B cell (primary cell): ENCODE measurements at regions not wholly inside any gene's neighbourhood (a gene's known extent, or its start where the extent isn't known, plus 50 kb on each side); places are given as distances from the start of the nearest gene placed in this dataset.

Experiments
- ATAC-seq: fragments of 200-7000 bp; cut with Tn5 transposase; one replicate; pipeline ENCODE4 v1.10.0; 2021; ENCODE audit warnings: low read depth, mild to moderate bottlenecking, moderate number of reproducible peaks, moderate library complexity
- CTCF ChIA-PET: fragments of 350-600 bp; sonication (Branson Sonifier 250); formaldehyde crosslinking; loops from one replicate; lab custom pipeline; 2021; ENCODE audit warnings: antibody characterized with exemption, inconsistent platforms; lab: Charles Lee
- POLR2A ChIA-PET: fragments of 350-600 bp; sonication (Branson Sonifier 250); formaldehyde crosslinking; loops from one replicate; lab custom pipeline; 2021; ENCODE audit warnings: antibody characterized with exemption; lab: Charles Lee
- DNase-seq: peaks from one replicate; pipeline ENCODE4 v3.0.0; 2013
- H2AFZ ChIP-seq: 2 replicates; pipeline ENCODE4 v1.6.1; 2012; ENCODE audit warnings: mild to moderate bottlenecking, low read depth, low read length; ENCODE audit not compliant: insufficient read depth, poor library complexity, severe bottlenecking
- H3K27ac ChIP-seq, 2 donors: 1 replicate in 1 of 2; 2 replicates in 1 of 2; pipeline ENCODE4 v1.5.1; 2012 to 2013; ENCODE audit warnings: low read length in 2 of 2, mild to moderate bottlenecking in 2 of 2, moderate library complexity in 1 of 2
- H3K27me3 ChIP-seq, 4 experiments: fragments of 200-600 bp in 1 of 4; sonication (generic) in 1 of 4; replicated peaks in 1 of 4; 1 replicate in 2 of 4; 2 replicates in 2 of 4; pipeline versions ENCODE4 v1.6.1 to v1.7.0; 2013 to 2016; ENCODE audit warnings: low read length in 3 of 4, mild to moderate bottlenecking in 2 of 4, mixed read lengths in 1 of 4, moderate library complexity in 1 of 4; ENCODE audit not compliant: insufficient read depth in 4 of 4, control insufficient read depth in 3 of 4; ENCODE audit errors: control extremely low read depth in 1 of 4
- H3K36me3 ChIP-seq, 2 experiments: replicated peaks in 1 of 2; 1 replicate in 1 of 2; 2 replicates in 1 of 2; pipeline versions ENCODE4 v1.6.1 to v1.7.1; 2013; ENCODE audit warnings: low read length in 1 of 2; ENCODE audit not compliant: insufficient read depth in 2 of 2, control insufficient read depth in 1 of 2; ENCODE audit errors: control extremely low read depth in 1 of 2, extremely low read depth in 1 of 2
- H3K4me1 ChIP-seq, 2 donors: fragments of 200-600 bp in 1 of 2; sonication (generic) in 1 of 2; 1 replicate in 1 of 2; 2 replicates in 1 of 2; pipeline versions ENCODE4 v1.5.1 to v1.6.1; 2013 to 2017; ENCODE audit warnings: low read length in 2 of 2; ENCODE audit not compliant: control insufficient read depth in 2 of 2, insufficient read depth in 2 of 2
- H3K4me2 ChIP-seq: replicated peaks from 2 replicates; pipeline ENCODE3; 2012; ENCODE audit warnings: mild to moderate bottlenecking, low read depth, low read length; ENCODE audit not compliant: poor library complexity, severe bottlenecking
- H3K4me3 ChIP-seq, 5 experiments: fragments of 200-600 bp in 1 of 5; sonication (generic) in 1 of 5; 1 replicate in 3 of 5; 2 replicates in 2 of 5; pipeline versions ENCODE4 v1.5.1 to v1.7.0; 2011 to 2016; ENCODE audit warnings: low read length in 4 of 5, mild to moderate bottlenecking in 4 of 5, low read depth in 2 of 5, control low read depth in 1 of 5, moderate library complexity in 1 of 5; ENCODE audit not compliant: insufficient read depth in 1 of 5; ENCODE audit errors: control extremely low read depth in 1 of 5, extremely low read depth in 1 of 5
- H3K79me2 ChIP-seq: fragments of 200-600 bp; sonication (generic); one replicate; pipeline ENCODE4 v1.6.0; 2016; ENCODE audit warnings: low read length; ENCODE audit not compliant: control insufficient read depth, insufficient read depth
- H3K9ac ChIP-seq: fragments of 200-600 bp; sonication (generic); 2 replicates; pipeline ENCODE4 v1.6.1; 2017; ENCODE audit warnings: mild to moderate bottlenecking, low read length, moderate library complexity
- H3K9me3 ChIP-seq, 3 donors: one replicate each; pipeline versions ENCODE4 v1.6.1 to v1.7.1; 2013; ENCODE audit warnings: low read length in 2 of 3; ENCODE audit not compliant: control insufficient read depth in 2 of 3, insufficient read depth in 1 of 3; ENCODE audit errors: control extremely low read depth in 1 of 3
- H4K20me1 ChIP-seq: 2 replicates; pipeline ENCODE4 v1.6.0; 2012; ENCODE audit warnings: mild to moderate bottlenecking, low read length; ENCODE audit not compliant: insufficient read depth, control insufficient read depth, poor library complexity, severe bottlenecking
- H3K27ac Mint-ChIP-seq: one replicate; pipeline ENCODE4 v1.8.0; 2021; ENCODE audit warnings: mixed read lengths
- H3K27me3 Mint-ChIP-seq: one replicate; pipeline ENCODE4 v1.8.0; 2021; ENCODE audit warnings: mixed read lengths
- H3K4me1 Mint-ChIP-seq: one replicate; pipeline ENCODE4 v1.8.0; 2021; ENCODE audit warnings: mixed read lengths
- H3K4me3 Mint-ChIP-seq: one replicate; pipeline ENCODE4 v1.8.0; 2021; ENCODE audit warnings: mixed read lengths
- H3K9me3 Mint-ChIP-seq: one replicate; pipeline ENCODE4 v1.8.0; 2022; ENCODE audit warnings: mixed read lengths; ENCODE audit not compliant: insufficient read depth
- CTCF ChIP-seq: fragments of 200-600 bp; IDR thresholded peaks from one replicate; pipeline ENCODE4 v1.8.0; 2022; ENCODE audit warnings: antibody characterized with exemption, mild to moderate bottlenecking
- EZH2 ChIP-seq: IDR thresholded peaks from 2 replicates; pipeline ENCODE4 v1.6.1; 2012; ENCODE audit warnings: borderline replicate concordance, low read depth, mild to moderate bottlenecking, moderate library complexity, low read length; ENCODE audit not compliant: insufficient read depth, poor library complexity, severe bottlenecking
- WGBS: methylation state at CpG from one replicate; pipeline ENCODE4 v1.1.5; 2013; ENCODE audit warnings: missing lambda C conversion rate; ENCODE audit not compliant: insufficient coverage; 5-methylcytosine and 5-hydroxymethylcytosine counted together
- intact Hi-C: fragments of 100-400 bp; cut with micrococcal nuclease; formaldehyde crosslinking; loops from one replicate; pipeline ENCODE4 v1.10.0; 2022

- Histone ChIP-seq H3K9ac (no peak overlapping the region), H3K9me3 (peaks cover 0 to 6% (median 0%) of the 10 kb centered on the region in 3 donors), H3K27me3 (no peaks in the 10 kb centered on the region), H3K4me2 (no peak overlapping the region), H3K36me3 (no peaks in the 10 kb centered on the region), H3K27ac (no peak overlapping the region), H3K79me2 (no peaks in the 10 kb centered on the region), H2AFZ (no peak overlapping the region), H3K4me1 (no peaks in the 10 kb centered on the region), H4K20me1 (no peaks in the 10 kb centered on the region), H3K4me3 (no peak overlapping the region)
- TF ChIP-seq CTCF (no peak), EZH2 (no peak)
- CTCF ChIA-PET = interaction anchor here (0.7 kb wide), 2 partner anchors 276 to 417 kb away, joined by 4 to 5 read pairs; no protein-coding TSS in a partner anchor
- Mint-ChIP-seq H3K4me3 (no peak overlapping the region), H3K27ac (no peak overlapping the region), H3K27me3 (no peaks in the 10 kb centered on the region), H3K4me1 (no peaks in the 10 kb centered on the region), H3K9me3 (peaks cover 2% of the 10 kb centered on the region)
- ATAC-seq (no peak), DNase-seq (no peak)
- intact Hi-C loops = no loop called here
- POLR2A ChIA-PET = no interaction called here
- 93% methylated on average over 7 of the region's 8 CpGs for WGBS
Observed at GRCh38 chr4:4693755-4694295, 152.0 kb upstream of the STX18 start.

- Histone ChIP-seq H3K9me3 (peaks cover 0 to 6% (median 0%) of the 10 kb centered on the region in 3 donors), H3K79me2 (no peaks in the 10 kb centered on the region), H2AFZ (no peak overlapping the region), H3K4me2 (no peak overlapping the region), H3K4me3 (no peak overlapping the region), H3K27ac (no peak overlapping the region), H3K4me1 (no peaks in the 10 kb centered on the region), H4K20me1 (no peaks in the 10 kb centered on the region), H3K27me3 (no peaks in the 10 kb centered on the region), H3K9ac (no peak overlapping the region), H3K36me3 (no peaks in the 10 kb centered on the region)
- TF ChIP-seq CTCF = no peak
- no peak for TF ChIP-seq EZH2
- DNase-seq (no peak), ATAC-seq (no peak)
- no peak overlapping the region for H3K4me3 Mint-ChIP-seq
- POLR2A ChIA-PET = no interaction called here
- CTCF ChIA-PET = interaction anchor here (0.7 kb wide), 2 partner anchors 276 to 418 kb away, joined by 4 to 5 read pairs; no protein-coding TSS in a partner anchor
- no peaks in the 10 kb centered on the region for H3K27me3 Mint-ChIP-seq
- H3K4me1 Mint-ChIP-seq = no peaks in the 10 kb centered on the region
- H3K27ac Mint-ChIP-seq = no peak overlapping the region
- intact Hi-C loops = no loop called here
- H3K9me3 Mint-ChIP-seq = peaks cover 2% of the 10 kb centered on the region
- 84% methylated on average over 3 of the region's 3 CpGs for WGBS
Observed at GRCh38 chr4:4693258-4693657, 151.4 kb upstream of the STX18 start.
